Gastrocnemius medialis (tissue), 4 donors: ENCODE measurements at regions not wholly inside any gene's neighbourhood (a gene's known extent, or its start where the extent isn't known, plus 50 kb on each side); places are given as distances from the start of the nearest gene placed in this dataset.

ENCODE experiments used
- ATAC-seq, 2 donors: fragments of 150-250 bp; one replicate each; pipeline ENCODE4 v1.9.1; 2016
- DNase-seq, 2 donors: peaks; one replicate each; pipeline ENCODE4 v3.0.0-alpha.2; 2019
- H3K27ac ChIP-seq, 4 donors: fragments of 200-600 bp; sonication (generic); 1 replicate in 1 of 4; 2 replicates in 3 of 4; pipeline ENCODE4 v1.5.1; 2016 to 2018; ENCODE audit warnings: mild to moderate bottlenecking in 2 of 4, moderate library complexity in 1 of 4
- H3K27me3 ChIP-seq, 3 donors: fragments of 200-600 bp; sonication (generic) in 2 of 3; 1 replicate in 1 of 3; 2 replicates in 2 of 3; pipeline versions ENCODE4 v1.5.1 to v1.6.0; 2016 to 2019; ENCODE audit warnings: mild to moderate bottlenecking in 1 of 3, moderate library complexity in 1 of 3
- H3K36me3 ChIP-seq, 2 donors: fragments of 200-600 bp; sonication (generic) in 1 of 2; one replicate each; pipeline ENCODE4 v1.5.1; 2017 to 2018
- H3K4me1 ChIP-seq, 2 donors: fragments of 200-600 bp; sonication (generic) in 1 of 2; one replicate each; pipeline ENCODE4 v1.5.1; 2016 to 2017; ENCODE audit warnings: mild to moderate bottlenecking in 2 of 2
- H3K4me3 ChIP-seq, 4 donors: fragments of 200-600 bp; sonication (generic) in 3 of 4; 1 replicate in 1 of 4; 2 replicates in 3 of 4; pipeline ENCODE4 v1.5.1; 2016 to 2019; ENCODE audit warnings: mild to moderate bottlenecking in 2 of 4
- H3K9me3 ChIP-seq, 3 donors: fragments of 200-600 bp; sonication (generic) in 2 of 3; 1 replicate in 1 of 3; 2 replicates in 2 of 3; pipeline ENCODE4 v1.5.1; 2016 to 2019
- CTCF ChIP-seq, 5 experiments: fragments of 450-650 bp in 3 of 5; fragments of 200-600 bp in 2 of 5; sonication (generic) in 2 of 5; IDR thresholded peaks in 4 of 5; conservative IDR thresholded peaks in 1 of 5; 1 replicate in 4 of 5; 2 replicates in 1 of 5; pipeline ENCODE4 v1.5.1; 2016 to 2019; ENCODE audit warnings: antibody characterized with exemption in 5 of 5, mild to moderate bottlenecking in 3 of 5, moderate library complexity in 3 of 5
- POLR2A ChIP-seq, 2 donors: fragments of 450-650 bp; IDR thresholded peaks; one replicate each; pipeline ENCODE4 v1.6.1; 2017; ENCODE audit warnings: antibody characterized with exemption in 2 of 2, mild to moderate bottlenecking in 2 of 2, moderate library complexity in 2 of 2
- in situ Hi-C, 4 donors: fragments of 200-750 bp; cut with MboI; loops; one replicate each; pipeline versions ENCODE4 v1.15.0 to v1.8.0; 2017; ENCODE audit warnings: low sequenced_read_pairs in 4 of 4
- intact Hi-C: fragments of 100-400 bp; cut with DNase I; formaldehyde crosslinking; loops from one replicate; pipeline ENCODE4 v1.15.1; 2023; ENCODE audit warnings: low total_unique reads

DNA sequence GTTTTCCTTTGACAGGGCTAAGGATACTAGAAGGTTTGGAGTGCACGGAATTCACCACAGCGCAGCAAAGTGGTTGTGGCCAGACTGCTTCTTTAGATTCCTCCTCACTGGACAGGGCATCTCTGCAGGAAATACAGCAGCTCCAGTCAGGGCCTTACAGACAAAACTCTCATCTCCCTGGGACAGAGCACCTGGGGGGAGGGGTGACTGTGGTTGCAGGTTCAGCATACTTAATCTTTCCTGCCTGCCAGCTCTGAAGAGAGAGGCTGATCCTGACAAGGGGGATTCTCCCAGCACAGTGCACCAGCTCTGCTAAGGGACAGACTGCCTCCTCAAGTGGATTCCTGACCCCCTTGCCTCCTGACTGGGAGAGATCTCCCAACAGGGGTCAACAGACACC lies 1257.9 kb downstream of the NXPH1 start:
- in situ Hi-C loops = no loop called here
- H3K36me3 ChIP-seq = no peaks in the 10 kb centered on the region
- no peaks in the 10 kb centered on the region for H3K4me1 ChIP-seq
- no peak overlapping the region for H3K27ac ChIP-seq
- H3K9me3 ChIP-seq = no peaks in the 10 kb centered on the region
- no peak for DNase-seq
- no peaks in the 10 kb centered on the region for H3K27me3 ChIP-seq
- no peak for ATAC-seq
- H3K4me3 ChIP-seq = no peak overlapping the region
- intact Hi-C loops = no loop called here
- TF ChIP-seq CTCF (IDR thresholded peaks at IDR 0.05 in 4 of 5, conservative IDR thresholded peaks at IDR 0.05 in 1 of 5) (no peak), POLR2A (IDR thresholded peaks at IDR 0.05) (no peak)

DNA sequence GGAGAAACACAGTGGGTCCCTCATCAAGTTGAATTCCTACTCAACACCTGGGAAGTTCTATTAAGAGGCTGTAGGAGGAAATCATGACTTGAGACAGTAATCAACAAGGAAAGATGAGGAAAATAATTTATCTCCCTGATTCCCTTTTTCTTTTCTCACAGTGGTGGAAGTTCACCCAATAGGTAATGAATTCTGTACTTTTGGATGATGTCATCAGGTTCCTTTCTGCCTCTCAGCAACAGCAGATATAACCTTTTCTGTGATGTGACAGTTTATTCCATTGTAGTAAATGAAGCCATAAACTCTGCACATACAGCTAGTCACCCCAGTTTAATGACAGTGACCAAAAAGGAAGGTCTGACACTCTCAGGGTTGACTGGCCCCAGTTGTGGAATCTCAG lies 1265.0 kb downstream of the NXPH1 start:
- no peaks in the 10 kb centered on the region for H3K36me3 ChIP-seq
- H3K9me3 ChIP-seq = no peaks in the 10 kb centered on the region
- in situ Hi-C loops (no loop called here), intact Hi-C loops (no loop called here)
- H3K27ac ChIP-seq = no peak overlapping the region
- H3K4me3 ChIP-seq = no peak overlapping the region
- TF ChIP-seq POLR2A (IDR thresholded peaks at IDR 0.05) (no peak), CTCF (IDR thresholded peaks at IDR 0.05 in 4 of 5, conservative IDR thresholded peaks at IDR 0.05 in 1 of 5) (no peak)
- H3K27me3 ChIP-seq = no peaks in the 10 kb centered on the region
- H3K4me1 ChIP-seq = no peaks in the 10 kb centered on the region
- ATAC-seq (no peak), DNase-seq (no peak)

- Histone ChIP-seq H3K4me1 (no peaks in the 10 kb centered on the region), H3K27me3 (no peaks in the 10 kb centered on the region), H3K9me3 (no peaks in the 10 kb centered on the region), H3K4me3 (no peak overlapping the region), H3K27ac (no peak overlapping the region), H3K36me3 (no peaks in the 10 kb centered on the region)
- intact Hi-C loops (no loop called here), in situ Hi-C loops (no loop called here)
- no peak for DNase-seq
- ATAC-seq = no peak
- TF ChIP-seq CTCF (IDR thresholded peaks at IDR 0.05 in 4 of 5, conservative IDR thresholded peaks at IDR 0.05 in 1 of 5) = no peak
- TF ChIP-seq POLR2A (IDR thresholded peaks at IDR 0.05) = no peak
Observed at GRCh38 chr7:9709216-9709615, 1264.5 kb upstream of the PHF14 start.

DNA sequence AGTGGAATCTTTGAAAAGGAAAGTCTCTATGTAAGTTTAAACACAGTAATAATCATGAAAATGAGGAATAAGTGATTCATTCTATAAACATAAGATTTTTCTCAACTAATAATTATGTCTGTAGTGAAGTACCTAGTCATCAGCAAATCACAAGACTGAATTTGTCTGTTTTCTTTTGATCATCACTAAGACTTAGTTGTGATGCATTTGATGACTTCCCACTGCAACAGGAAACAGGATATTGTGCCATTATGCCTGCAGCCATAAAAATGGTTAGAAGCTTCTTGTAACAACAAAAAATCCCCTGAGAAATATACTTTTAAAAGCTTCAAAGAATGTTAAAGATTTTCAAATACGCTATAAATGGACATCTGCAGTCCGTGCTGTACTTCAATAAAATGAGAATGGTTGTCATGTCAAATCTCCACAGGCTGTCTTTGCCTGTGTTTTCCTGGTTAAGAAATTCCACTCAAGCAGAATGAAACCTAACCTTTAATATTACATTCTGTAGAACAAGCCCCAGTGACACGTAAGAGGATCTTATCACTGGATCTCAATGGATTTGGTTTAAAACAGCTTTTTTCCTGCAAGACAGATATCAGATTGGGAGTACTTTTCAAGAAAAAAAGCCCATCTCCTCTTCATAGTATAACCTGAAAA lies 1262.3 kb upstream of the PHF14 start:
- ATAC-seq (no peak), DNase-seq (no peak)
- Histone ChIP-seq H3K9me3 (no peaks in the 10 kb centered on the region), H3K4me1 (no peaks in the 10 kb centered on the region), H3K36me3 (no peaks in the 10 kb centered on the region), H3K27ac (no peak overlapping the region), H3K27me3 (no peaks in the 10 kb centered on the region), H3K4me3 (no peak overlapping the region)
- no peak for TF ChIP-seq POLR2A (IDR thresholded peaks at IDR 0.05)
- TF ChIP-seq CTCF (IDR thresholded peaks at IDR 0.05 in 4 of 5, conservative IDR thresholded peaks at IDR 0.05 in 1 of 5) = no peak
- in situ Hi-C loops = no loop called here
- intact Hi-C loops = no loop called here

GRCh38 chr7:9718071-9718661 lies 1255.5 kb upstream of the PHF14 start:
- Histone ChIP-seq H3K9me3 (no peaks in the 10 kb centered on the region), H3K27me3 (no peaks in the 10 kb centered on the region), H3K4me3 (no peak overlapping the region), H3K4me1 (no peaks in the 10 kb centered on the region), H3K36me3 (no peaks in the 10 kb centered on the region), H3K27ac (no peak overlapping the region)
- no peak for DNase-seq
- TF ChIP-seq CTCF (IDR thresholded peaks at IDR 0.05 in 4 of 5, conservative IDR thresholded peaks at IDR 0.05 in 1 of 5) (no peak), POLR2A (IDR thresholded peaks at IDR 0.05) (no peak)
- intact Hi-C loops (no loop called here), in situ Hi-C loops (no loop called here)
- ATAC-seq = no peak
